ENCODE measurements at regions not wholly inside any gene's neighbourhood (a gene's known extent, or its start where the extent isn't known, plus 50 kb on each side); places are given as distances from the start of the nearest gene placed in this dataset.
"Not testable (repeated sequence)": the region's sequence is repeated elsewhere in the genome, so short reads cannot be mapped to it uniquely, and the experiment has no call there.

DNA sequence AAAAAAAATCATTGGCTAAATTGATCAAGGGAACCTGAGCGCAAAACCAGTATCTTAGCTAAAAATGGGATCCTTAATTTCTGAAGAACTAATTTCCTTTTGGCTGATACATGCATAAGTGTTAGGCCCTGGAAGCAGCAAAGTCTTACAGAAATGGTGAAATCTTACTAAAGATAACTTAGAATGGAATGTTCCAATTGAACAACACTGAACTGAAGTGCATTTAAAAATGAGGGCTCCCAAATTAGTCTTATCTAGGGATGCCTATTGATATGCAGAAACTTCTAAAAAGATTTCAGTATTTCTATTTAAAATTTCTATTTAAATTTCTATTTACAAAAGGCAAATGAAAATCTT, 120.7 kb upstream of the BANK1 start:
- DNase-seq = no peak

DNA sequence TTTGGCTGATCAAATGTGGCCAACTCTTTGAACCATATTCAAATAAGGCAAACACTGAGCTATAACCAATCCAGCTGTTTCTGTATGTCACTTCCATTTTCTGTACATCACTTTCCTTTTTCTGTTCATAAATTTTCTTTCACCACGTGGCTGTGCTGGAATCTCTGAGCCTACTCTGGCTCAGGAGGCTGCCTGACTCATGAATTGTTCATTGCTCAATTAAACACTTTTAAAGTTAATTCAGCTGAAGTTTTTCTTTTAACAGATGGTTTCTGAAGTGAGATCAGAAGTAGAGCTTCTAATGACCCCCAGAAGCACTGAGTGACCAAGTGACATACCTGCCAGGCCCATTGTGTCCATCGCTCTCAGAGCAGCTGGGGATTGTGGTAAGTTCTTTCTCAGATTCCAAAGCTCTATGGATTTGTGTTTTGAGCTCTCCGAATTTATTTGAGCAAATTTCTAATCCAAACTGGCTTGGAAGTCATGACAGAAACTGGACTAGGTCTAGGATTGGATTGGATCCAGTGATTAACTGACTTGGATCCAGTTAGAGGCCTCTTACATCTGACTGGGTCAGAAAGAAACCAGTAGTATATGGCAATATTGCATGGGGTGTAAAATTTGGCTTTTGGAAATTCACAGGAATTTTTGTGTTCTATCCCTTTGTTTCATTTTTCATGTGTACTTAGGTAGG, 121.2 kb upstream of the BANK1 start:
- DNase-seq = no peak

DNA sequence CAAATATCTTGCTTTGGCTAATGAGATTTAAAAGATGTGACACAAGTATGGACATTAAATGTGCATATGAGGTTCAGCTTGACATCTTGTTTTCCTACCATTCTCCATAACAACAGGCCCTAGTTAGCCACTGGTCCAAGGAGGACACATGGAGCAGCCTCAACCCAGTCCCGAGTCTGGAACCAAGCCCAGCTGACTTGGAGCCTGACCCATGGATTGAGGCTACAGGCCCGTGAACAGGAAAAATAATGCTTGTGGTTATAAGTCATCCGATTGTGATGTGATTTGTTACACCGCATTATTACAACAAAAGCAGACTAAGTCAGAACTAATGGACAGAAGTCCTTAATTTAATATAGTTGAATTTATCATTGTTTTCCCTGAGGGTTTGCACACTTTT, 123.2 kb upstream of the BANK1 start:
- DNase-seq = no peak

DNA sequence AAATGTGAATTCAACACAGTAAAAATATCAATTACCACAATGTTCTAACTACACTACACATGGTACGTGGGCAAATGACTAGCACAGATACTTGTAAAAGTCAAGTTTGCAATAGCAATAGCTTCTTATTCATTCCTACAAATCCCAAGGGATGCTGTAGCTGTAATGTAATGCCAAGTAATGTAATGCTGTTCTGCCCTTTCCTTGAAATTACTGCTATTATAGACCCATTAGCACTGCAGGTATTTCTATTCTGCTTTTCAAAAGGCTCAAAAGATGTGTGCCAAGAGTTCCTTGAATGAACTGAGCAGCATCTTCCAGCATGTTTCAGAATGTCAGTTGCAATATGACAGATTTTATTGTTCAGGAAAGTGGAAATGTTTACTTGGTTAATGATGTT, 129.9 kb upstream of the BANK1 start:
- DNase-seq = no peak

DNA sequence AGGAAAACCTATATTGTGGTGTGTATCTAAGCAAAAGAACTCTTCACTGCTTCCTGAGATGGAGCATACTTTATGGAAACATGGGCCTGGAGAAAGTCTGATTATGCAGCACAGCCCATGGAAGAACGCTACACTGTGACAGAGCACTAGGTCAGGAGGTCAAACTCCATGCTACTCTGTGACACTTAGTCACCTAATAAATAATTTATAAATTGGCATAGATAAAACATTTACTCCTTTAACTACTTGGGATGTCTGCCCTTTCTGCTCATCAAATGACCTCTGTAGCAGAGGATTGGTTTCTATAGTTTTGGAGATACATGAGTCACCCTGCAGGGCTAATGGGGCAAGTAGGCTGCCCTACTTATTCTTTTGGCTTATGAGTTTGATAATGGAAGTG, 134.7 kb upstream of the BANK1 start:
- no peak for DNase-seq

DNA sequence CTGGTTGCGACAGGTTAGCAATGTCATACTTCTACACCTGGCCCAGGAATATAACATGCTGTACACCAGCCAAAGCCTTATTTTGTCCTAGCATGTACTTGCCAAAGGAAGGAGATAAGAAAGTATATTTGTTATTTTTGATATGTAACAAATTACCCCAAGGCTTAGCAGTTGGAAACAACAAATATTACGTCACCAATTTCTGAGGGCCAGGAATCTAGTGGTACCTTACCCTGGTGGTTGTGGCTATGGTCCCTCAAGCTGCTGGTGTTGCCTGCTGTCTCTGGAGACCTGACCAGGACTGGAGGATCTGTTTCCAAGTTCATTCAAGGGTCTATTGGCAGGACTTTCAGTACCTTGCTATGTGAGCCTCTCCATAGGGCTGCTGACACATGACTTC, 135.5 kb upstream of the BANK1 start:
- DNase-seq = no peak

DNA sequence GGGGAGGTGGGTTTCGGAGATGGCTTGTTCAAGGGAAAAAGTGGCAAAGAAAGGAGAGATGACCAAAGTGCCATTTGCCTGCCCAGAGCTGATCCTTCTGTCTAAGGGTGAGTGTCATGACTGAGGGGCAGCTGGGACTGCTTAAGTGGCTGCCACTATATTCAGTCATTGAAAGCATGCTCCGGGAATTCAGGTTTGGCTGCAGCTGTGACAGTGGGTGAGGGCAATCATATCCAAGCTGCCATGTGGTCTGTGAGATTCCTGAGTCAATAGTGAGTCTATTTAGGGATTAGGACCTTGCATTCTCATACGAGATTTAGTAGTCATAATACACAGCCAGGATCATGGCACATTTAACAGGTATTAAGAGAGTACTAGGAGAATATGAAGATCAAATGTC, 138.8 kb upstream of the BANK1 start:
- DNase-seq = no peak

DNA sequence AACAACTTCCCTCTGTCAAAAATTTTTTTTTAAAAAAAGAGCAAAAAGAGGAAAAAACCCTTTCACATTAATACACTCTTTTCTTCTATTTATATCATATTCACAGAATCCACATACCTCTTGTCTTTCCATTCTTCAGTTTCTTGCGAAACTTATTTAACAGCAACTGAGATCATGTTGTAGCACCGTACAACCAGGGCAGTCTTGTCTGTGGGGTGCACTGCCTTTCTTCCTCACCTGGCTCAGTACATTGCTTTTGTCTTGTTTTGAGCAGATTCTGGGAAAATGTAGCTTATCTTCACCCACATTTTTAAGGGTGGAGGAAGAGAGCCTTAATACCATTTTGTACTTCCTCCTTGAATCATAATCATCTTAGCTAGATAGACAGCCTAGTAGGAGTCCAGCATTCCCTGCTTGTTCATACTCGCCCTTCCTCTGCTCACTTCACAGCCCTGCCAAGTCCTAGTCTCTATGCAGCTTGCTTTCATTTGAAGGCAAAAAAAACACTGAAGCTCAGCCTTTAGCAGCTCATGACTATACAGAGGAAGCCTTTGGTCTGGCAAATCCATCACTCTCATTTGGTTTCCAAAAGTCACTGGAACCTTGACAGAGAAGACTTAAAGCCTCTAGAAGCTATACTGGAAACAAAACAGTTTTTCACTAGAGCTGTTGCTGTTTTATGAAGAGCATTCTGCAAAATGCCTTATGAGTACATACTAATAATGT, 140.6 kb upstream of the BANK1 start:
- DNase-seq = no peak

DNA sequence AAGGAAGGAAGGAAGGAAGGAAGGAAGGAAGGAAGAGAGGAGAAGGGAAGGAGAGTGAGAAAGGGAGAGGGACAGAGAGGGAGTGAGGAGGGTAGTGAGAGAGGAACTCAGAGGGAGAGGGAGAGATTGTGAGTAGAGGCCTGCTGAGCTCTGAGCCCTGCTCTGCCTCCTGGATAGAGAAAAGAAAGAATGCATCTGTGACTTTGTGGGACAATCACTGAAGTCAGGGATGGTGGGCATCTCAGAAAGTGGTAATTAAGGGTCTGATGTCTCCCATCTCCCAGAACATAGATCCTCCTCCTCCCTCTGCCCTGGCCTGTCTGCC, 142.9 kb upstream of the BANK1 start:
- DNase-seq = no peak

DNA sequence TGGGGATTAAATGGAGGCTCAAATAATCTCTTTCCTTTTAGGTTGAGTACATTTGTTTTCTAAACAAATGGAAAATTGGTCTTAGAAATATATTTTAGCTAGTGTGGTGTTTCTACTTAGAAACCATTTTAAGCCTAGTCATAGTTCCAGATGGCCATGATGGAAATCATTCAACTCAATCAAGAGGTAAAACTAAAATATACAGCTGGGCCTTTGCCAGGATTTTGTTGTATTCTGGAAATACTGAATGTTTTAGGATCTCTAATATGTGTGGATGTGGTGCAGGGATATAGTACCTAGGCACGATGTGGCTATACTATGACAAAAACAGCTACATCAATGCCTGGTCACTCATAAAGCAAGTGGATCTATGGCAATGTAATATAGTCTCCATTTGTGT, 146.0 kb upstream of the BANK1 start:
- DNase-seq = no peak

DNA sequence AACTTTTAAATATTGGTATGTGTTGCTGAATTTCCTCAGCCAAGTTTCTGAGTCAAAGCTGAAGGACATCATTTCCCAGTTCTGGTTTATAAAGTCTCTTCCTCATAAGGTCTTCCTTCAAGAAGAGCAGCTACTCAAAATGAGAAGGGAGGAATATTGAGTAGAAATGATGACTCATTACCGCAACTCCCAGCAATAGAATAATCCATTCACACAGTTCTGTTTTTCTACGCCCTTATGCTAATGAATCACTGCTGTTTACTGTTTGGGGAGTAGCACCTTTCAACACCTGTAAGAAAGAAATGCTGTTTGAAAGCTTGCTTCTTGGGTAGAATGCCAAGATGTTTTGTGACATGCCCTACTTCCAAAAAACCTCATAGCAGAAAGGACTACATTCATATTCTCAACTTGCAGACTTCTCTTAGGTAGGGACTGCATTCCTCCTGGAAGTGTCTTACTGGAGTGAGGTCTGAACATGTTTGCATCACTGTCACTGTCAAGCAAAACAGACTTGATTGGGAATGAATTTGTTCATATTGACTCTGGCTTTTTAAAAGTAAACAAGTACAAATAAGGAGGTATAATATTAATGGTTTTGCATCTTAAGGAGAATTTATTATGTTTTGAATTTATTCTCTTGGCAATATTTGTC, 147.2 kb upstream of the BANK1 start:
- DNase-seq = no peak

DNA sequence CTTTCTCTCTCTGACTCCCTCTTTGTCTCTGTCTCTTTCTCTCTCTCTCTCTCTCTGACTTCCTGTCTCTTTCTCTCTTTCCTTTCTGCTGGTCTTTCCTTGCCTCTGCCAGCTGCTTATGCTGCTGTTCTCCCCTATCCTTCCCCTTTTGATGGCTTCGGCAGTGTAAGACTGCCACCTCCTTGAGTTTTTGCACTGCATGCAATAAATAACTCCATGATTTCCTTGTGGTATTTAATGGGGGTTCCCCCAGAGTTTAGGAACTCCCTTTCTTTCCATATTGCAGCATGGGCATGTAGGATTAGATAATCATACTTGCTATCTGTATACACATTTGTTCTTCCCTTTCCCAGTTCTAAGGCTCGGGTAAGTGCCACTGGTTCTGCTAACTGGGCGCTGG, 157.8 kb upstream of the BANK1 start:
- DNase-seq = not testable (repeated sequence)

DNA sequence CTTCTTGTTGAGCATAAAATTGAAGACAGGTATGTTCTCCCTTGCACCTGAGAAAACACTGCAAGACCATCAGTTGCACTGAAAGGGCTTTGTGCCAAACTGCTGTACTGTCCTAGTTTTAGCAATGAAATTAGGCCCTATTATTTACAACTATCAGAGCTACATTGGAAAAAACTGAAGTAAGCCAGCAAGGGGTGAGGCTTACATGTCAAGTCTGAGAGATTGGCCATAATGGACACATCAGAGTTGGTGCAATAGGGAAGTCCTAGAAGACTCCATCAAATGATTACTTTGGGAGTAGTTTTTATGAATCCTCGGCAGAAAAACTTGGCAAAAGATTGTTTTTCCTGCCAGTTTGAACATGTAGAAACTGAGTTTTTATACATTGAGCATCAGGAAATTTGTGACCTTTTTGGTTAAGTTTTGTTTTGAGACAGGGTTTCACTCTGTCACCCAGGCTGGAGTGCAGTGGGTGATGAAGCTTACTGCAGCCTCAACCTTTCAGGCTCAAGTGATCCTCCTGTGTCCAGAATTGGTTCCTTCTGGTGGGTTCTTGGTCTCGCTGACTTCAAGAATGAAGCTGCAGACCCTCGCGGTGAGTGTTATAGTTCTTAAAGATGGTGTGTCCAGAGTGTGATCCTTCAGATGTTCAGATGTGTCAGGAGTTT, 160.1 kb upstream of the BANK1 start:
- no peak for DNase-seq

DNA sequence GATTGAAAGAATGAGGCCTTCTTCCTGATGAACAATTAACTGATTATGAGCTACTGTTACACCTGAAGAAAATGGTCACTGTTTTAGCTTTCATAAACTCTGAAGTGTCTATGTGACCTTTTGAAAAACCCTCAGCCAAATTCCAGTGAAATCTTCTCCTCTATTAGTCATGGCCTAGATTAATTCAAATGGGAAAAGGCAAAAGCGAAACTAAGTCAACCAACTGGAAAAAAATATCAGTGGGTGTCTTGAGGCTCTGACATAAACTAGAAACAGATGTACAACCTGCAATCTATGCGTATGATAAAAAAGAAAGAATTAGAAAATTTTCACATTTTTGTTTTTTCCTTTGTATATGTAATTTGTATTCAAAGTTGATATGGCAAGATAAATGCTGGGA, 169.4 kb upstream of the BANK1 start:
- DNase-seq = no peak

DNA sequence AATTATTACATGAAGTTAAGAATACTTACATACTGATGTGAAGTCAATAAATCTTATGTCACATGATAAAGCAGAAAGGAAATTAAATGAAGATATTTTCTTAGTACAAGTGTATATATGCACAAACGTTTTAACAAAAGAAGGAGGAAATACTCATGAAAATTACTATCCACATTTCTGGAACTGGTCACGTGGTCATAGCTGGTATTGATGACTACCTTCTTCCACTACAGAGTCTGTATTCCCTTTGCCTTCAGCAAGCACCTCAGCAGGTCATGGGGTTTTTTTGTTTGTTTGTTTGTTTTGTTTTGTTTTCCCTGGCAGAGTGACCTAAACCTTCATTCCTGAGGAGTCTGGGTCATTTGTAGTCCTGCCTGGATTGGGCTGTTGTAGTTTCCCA, 174.9 kb upstream of the BANK1 start:
- DNase-seq = no peak

DNA sequence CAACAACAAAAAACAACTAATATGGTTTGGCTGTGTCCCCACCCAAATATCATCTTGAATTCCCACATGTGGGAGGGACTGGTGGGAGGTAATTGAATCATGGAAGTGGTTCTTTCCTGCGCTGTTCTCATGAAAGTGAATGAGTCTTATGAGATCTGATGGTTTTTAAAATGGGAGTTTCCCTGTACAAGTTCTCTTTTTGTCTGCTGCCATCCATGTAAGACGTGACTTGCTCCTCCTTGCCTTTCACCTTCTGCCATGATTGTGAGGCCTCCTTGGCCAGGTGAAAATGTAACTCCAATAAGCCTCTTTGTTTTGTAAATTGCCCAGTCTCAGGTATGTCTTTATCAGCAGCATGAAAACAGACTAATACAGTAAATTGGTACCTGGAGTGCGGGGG, 183.5 kb upstream of the BANK1 start:
- not testable (repeated sequence) for DNase-seq

DNA sequence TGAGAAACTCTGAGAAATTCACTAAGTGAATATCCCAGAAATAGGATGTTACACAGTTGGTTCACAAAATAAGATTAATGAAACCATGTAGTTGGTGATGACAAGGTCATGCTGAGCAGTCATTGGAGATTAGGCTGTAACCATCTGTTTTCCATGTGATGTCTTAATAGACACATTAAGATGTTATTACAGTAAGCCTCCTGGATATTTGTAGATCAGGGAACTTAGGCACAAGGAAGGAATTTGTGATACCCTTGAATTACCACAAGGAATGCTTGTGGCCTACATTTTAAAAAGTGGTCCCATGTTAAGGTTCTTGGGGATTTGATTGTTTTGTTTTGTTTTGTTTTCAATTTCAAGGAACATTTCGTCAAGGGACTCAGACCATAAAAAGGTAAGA, 185.6 kb upstream of the BANK1 start:
- no peak for DNase-seq

DNA sequence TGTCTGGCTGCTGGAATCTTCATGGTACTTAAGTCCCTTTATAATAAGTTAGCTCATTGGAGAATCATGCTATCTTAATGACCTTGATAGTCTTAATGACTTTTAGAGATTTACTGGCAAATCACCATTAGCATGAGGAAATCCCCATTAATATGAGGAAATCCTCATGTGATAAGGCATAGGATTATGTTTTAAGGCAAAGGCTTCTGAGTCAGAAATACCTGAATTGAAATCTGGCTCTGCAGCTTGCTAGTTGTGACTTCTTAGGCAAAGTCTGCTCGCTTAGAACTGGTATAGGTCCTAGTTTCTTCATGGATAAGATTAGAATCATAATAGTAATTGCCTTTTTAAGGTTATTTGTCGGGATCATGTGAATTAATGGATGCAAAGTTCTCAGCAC, 190.2 kb upstream of the BANK1 start:
- no peak for DNase-seq

DNA sequence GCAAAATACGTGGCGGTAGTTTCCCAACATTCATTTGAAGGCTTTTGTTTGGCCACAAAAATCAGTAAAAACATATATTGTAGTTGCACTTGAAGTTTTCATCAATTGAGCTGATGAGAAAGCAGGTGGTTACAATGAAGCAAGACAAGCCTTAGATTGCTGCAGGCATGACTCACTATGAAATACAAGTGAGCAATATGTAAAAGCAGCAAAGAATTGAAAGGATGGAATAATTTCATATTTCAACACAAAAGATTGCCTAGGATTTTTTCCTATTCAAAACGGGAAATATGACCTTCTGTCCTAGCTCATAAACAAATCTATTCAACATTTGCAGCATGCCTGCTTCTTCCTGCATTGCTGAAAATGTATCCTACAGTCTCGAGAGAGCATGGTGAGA, 190.9 kb upstream of the BANK1 start:
- DNase-seq = no peak

DNA sequence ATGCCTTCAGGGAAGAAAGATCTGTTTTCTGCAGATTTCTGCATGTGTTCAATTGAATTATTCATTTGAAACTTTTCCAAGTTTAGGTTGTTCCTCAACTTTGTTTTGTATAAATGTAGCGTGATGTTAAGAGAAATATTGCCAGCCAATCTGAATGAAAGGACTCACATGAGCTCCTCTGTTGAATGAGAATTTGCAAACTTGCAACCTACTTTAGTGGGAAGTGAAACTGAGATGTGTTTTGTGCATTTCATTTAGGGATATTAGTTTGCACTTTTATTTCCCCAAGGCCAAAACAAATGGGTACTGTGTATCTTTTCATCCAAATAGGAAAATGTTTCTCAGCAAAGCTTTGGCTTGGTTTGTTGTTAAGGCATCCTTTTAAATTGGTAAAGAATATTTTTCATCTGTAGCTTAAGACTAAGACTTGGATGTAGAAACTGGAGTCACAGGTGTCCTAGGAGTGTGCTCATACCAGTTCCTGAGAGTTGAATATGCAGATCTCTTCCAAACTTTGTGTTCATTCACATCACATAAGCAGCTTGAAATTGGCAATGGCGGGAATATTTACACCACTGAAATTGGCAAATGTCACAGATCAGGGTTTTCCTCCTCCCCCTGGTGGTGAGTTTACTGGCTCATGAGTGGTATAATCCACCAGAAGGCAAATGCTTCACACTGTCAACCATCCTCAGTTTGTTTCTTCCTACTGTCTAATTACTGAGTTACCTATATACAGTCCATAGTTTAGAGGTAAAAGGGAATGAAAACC, 193.6 kb upstream of the BANK1 start:
- DNase-seq = no peak

DNA sequence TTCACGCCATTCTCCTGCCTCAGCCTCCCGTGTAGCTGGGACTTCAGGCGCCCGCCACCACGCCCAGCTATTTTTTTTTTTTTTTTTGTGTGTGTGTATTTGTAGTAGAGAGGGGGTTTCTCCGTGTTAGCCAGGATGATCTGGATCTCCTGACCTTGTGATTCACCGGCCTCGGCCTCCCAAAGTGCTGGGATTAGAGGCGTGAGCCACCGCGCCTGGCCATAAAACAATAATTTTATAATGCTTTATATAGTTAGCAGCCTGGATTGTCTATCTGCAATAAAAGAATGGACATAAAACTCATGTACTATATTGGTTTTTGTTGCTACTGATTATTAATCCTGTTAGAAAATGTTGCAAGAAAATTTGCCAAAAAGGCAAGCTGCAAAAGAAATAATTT, 195.9 kb upstream of the BANK1 start:
- no peak for DNase-seq

DNA sequence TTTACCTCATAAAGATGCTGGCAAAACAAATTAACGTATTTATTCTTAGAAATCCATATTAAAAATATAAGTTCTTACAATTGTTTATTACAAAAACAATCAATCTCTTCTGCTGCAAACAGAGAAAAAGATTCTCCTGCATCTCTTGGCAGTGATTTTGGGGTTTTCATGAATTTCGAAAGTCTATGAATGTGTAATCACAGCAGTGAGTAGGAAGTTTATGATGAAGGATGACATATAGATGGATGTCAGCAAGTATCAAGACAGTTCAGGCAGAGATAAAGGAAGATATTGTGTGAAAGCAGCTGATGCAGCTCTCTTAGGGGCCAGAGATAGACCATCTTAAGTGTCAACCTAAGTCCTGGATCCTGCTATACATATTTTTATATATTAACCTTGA, 196.9 kb upstream of the BANK1 start:
- no peak for DNase-seq

DNA sequence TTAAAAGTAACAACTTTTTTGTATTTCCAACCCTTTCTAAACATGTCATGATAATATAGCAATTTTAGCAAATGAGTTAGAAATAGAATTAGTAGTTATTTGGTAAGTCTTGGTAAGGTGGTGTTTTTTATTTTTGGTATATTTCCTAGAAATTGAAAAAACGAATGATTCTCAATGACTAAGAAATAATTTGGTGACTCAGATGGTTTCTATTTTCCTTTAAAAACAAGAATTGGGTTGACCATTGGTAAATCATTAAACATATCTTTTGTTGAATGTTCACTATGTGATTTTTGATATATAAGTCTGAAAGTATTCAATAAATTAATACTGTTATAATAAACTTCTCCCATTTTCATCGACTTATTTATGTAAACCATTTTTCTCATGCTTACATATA, 206.2 kb upstream of the BANK1 start:
- DNase-seq = no peak

All from activated T-cell treated with anti-CD3 and anti-CD28 coated beads, Interleukin-2, amount 50 U/mL, for 1 hour (primary cell).